Inflammatory macrophage treated with lipopolysaccharide for 4 hours (primary cell): ENCODE measurements at regions not wholly inside any gene's neighbourhood (a gene's known extent, or its start where the extent isn't known, plus 50 kb on each side); places are given as distances from the start of the nearest gene placed in this dataset.
"Not testable (repeated sequence)": the region's sequence is repeated elsewhere in the genome, so short reads cannot be mapped to it uniquely, and the experiment has no call there.

Source experiments
- DNase-seq: peaks from one replicate; pipeline ENCODE4 v3.0.0-alpha.2; 2020

- no peak for DNase-seq
Observed at GRCh38 chr2:59295524-59296162, 1054.5 kb upstream of the FANCL start.

GRCh38 chr2:59288771-59289170 lies 1047.6 kb upstream of the FANCL start:
- no peak for DNase-seq

- DNase-seq = no peak
Observed at GRCh38 chr2:59282374-59283057, 1041.4 kb upstream of the FANCL start.

- no peak for DNase-seq
Observed at GRCh38 chr2:59277671-59278070, 1036.5 kb upstream of the FANCL start.

GRCh38 chr2:59276917-59277316 lies 1035.8 kb upstream of the FANCL start:
- no peak for DNase-seq

GRCh38 chr2:59276033-59276432 lies 1034.9 kb upstream of the FANCL start:
- no peak for DNase-seq

GRCh38 chr2:59266453-59266852 lies 1025.3 kb upstream of the FANCL start:
- no peak for DNase-seq

- no peak for DNase-seq
Observed at GRCh38 chr2:59259913-59260312, 1018.8 kb upstream of the FANCL start.

GRCh38 chr2:59256290-59256689 lies 1015.2 kb upstream of the FANCL start:
- DNase-seq = no peak

GRCh38 chr2:59254279-59254678 lies 1013.2 kb upstream of the FANCL start:
- no peak for DNase-seq

GRCh38 chr2:59250307-59250677 lies 1009.2 kb upstream of the FANCL start:
- DNase-seq = no peak

GRCh38 chr2:59249441-59250306 lies 1008.5 kb upstream of the FANCL start:
- DNase-seq = no peak

GRCh38 chr2:59239146-59239545 lies 998.0 kb upstream of the FANCL start:
- DNase-seq = no peak

GRCh38 chr2:59237311-59237710 lies 996.2 kb upstream of the FANCL start:
- DNase-seq = no peak

- peak; percentile 40 for DNase-seq
Observed at GRCh38 chr2:59236723-59237122, 995.6 kb upstream of the FANCL start.

- no peak for DNase-seq
Observed at GRCh38 chr2:59233920-59234319, 992.8 kb upstream of the FANCL start.

- no peak for DNase-seq
Observed at GRCh38 chr2:59233448-59233847, 992.3 kb upstream of the FANCL start.

GRCh38 chr2:59232394-59233165 lies 991.5 kb upstream of the FANCL start:
- DNase-seq = peak; percentile 6

GRCh38 chr2:59226362-59226761 lies 985.2 kb upstream of the FANCL start:
- not testable (repeated sequence) for DNase-seq

- DNase-seq = no peak
Observed at GRCh38 chr2:59223742-59224141, 982.6 kb upstream of the FANCL start.

- no peak for DNase-seq
Observed at GRCh38 chr2:59217360-59217759, 976.2 kb upstream of the FANCL start.

- DNase-seq = no peak
Observed at GRCh38 chr2:59206361-59206760, 965.2 kb upstream of the FANCL start.

- DNase-seq = no peak
Observed at GRCh38 chr2:59204040-59204439, 962.9 kb upstream of the FANCL start.
